ENCODE measurements at regions not wholly inside any gene's neighbourhood (a gene's known extent, or its start where the extent isn't known, plus 50 kb on each side); places are given as distances from the start of the nearest gene placed in this dataset.

DNA sequence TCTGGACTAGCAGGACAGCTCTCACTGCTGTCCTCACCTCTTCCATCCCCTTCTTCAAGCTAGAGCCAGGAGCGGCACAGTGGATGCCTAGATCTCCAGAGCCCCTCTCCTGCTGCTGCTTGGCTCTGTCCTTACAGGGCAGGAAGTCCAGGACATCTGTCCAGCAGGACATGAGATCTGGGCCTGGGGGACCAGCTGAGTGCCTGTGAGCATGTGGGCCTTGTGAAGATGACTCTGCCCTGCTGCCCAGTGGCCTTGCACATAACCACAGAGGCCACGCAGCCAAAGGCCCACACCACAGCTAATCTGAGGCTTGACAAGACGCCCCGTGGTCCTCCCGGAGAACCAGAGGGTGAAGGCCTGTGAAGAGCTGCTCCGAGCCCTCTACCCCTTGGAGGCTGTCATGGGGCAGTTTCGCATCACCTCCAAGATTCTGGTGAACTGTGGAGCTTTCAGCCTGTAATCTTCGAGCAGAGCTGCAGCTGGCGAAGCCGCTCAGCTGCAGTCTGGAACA, 516.7 kb upstream of the HS6ST1 start:
- H3K27ac ChIP-seq (ENCODE audit: low read length) = no peak overlapping the region
- H3K36me3 ChIP-seq (replicated peaks; ENCODE audit: low read depth, low read length) = no peaks in the 10 kb centered on the region
- no peak overlapping the region for H3K9ac ChIP-seq (ENCODE audit: low read length)
- TF ChIP-seq, protein P1, sequence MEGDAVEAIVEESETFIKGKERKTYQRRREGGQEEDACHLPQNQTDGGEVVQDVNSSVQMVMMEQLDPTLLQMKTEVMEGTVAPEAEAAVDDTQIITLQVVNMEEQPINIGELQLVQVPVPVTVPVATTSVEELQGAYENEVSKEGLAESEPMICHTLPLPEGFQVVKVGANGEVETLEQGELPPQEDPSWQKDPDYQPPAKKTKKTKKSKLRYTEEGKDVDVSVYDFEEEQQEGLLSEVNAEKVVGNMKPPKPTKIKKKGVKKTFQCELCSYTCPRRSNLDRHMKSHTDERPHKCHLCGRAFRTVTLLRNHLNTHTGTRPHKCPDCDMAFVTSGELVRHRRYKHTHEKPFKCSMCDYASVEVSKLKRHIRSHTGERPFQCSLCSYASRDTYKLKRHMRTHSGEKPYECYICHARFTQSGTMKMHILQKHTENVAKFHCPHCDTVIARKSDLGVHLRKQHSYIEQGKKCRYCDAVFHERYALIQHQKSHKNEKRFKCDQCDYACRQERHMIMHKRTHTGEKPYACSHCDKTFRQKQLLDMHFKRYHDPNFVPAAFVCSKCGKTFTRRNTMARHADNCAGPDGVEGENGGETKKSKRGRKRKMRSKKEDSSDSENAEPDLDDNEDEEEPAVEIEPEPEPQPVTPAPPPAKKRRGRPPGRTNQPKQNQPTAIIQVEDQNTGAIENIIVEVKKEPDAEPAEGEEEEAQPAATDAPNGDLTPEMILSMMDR (IDR thresholded peaks at IDR 0.05; ENCODE audit: low read depth, low read length) = no peak
- TF ChIP-seq EZH2phosphoT487 (IDR thresholded peaks at IDR 0.05; ENCODE audit: low read depth) = no peak
- H3K4me3 ChIP-seq (ENCODE audit: low read length) = no peak overlapping the region
- H2AFZ ChIP-seq (ENCODE audit: low read depth, low read length) = no peak overlapping the region
- no peaks in the 10 kb centered on the region for H4K20me1 ChIP-seq (ENCODE audit: insufficient read depth, low read length)
- no peaks in the 10 kb centered on the region for H3K4me1 ChIP-seq (ENCODE audit: low read length)
- no peak overlapping the region for H3K4me2 ChIP-seq (ENCODE audit: low read length)
- H3K9me3 ChIP-seq (ENCODE audit: insufficient read depth, low read length) = no peaks in the 10 kb centered on the region
- H3K79me2 ChIP-seq (ENCODE audit: low read length) = no peaks in the 10 kb centered on the region
- no peaks in the 10 kb centered on the region for H3K27me3 ChIP-seq (ENCODE audit: low read depth, low read length)

- H3K4me2 ChIP-seq (ENCODE audit: low read length) = no peak overlapping the region
- no peaks in the 10 kb centered on the region for H3K4me1 ChIP-seq (ENCODE audit: low read length)
- TF ChIP-seq, protein P1 (IDR thresholded peaks at IDR 0.05; ENCODE audit: low read depth, low read length) = no peak
- TF ChIP-seq EZH2phosphoT487 (IDR thresholded peaks at IDR 0.05; ENCODE audit: low read depth) = no peak
- H3K27ac ChIP-seq (ENCODE audit: low read length) = no peak overlapping the region
- H3K4me3 ChIP-seq (ENCODE audit: low read length) = no peak overlapping the region
- no peak overlapping the region for H3K9ac ChIP-seq (ENCODE audit: low read length)
- no peaks in the 10 kb centered on the region for H3K79me2 ChIP-seq (ENCODE audit: low read length)
- no peaks in the 10 kb centered on the region for H4K20me1 ChIP-seq (ENCODE audit: insufficient read depth, low read length)
- no peaks in the 10 kb centered on the region; the same call in 1 of the 2 replicates for H3K27me3 ChIP-seq (ENCODE audit: low read depth, low read length)
- no peak overlapping the region for H2AFZ ChIP-seq (ENCODE audit: low read depth, low read length)
- H3K9me3 ChIP-seq (ENCODE audit: insufficient read depth, low read length) = no peaks in the 10 kb centered on the region
- no peaks in the 10 kb centered on the region for H3K36me3 ChIP-seq (replicated peaks; ENCODE audit: low read depth, low read length)
Observed at GRCh38 chr2:128835974-128836373, 517.3 kb upstream of the HS6ST1 start.

DNA sequence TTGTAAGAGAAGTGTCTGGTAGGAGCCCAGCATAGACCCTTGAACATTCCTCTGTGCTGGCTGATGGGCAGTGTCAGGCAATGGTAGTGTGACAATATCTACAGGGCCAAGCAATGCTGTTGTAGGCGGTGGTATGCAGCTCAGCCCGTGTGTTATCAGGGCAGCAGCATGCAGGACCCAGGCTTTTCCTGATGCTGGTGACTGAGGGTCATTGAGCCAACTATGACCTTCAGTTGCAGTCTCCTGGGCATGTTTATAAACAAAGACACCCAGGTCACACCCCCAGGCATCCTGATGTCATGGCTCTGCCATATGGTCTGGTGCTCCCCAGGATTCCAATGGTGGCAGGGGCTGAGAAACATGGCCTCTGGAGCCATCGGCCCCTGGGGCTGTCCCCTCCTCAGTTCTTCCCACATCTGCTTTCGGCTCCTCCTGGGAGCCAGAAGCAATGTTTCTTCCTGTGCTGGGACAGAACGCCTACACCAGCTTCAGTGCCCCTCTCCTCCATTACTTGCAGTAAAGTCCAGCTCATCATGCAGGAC, 518.0 kb upstream of the HS6ST1 start:
- H3K9ac ChIP-seq (ENCODE audit: low read length) = no peak overlapping the region
- no peaks in the 10 kb centered on the region for H3K9me3 ChIP-seq (ENCODE audit: insufficient read depth, low read length)
- H3K36me3 ChIP-seq (replicated peaks; ENCODE audit: low read depth, low read length) = no peaks in the 10 kb centered on the region
- H2AFZ ChIP-seq (ENCODE audit: low read depth, low read length) = no peak overlapping the region
- no peaks in the 10 kb centered on the region for H3K4me1 ChIP-seq (ENCODE audit: low read length)
- no peak overlapping the region for H3K4me3 ChIP-seq (ENCODE audit: low read length)
- H3K79me2 ChIP-seq (ENCODE audit: low read length) = no peaks in the 10 kb centered on the region
- no peaks in the 10 kb centered on the region for H4K20me1 ChIP-seq (ENCODE audit: insufficient read depth, low read length)
- no peak overlapping the region for H3K4me2 ChIP-seq (ENCODE audit: low read length)
- H3K27ac ChIP-seq (ENCODE audit: low read length) = no peak overlapping the region
- no peak for TF ChIP-seq EZH2phosphoT487 (IDR thresholded peaks at IDR 0.05; ENCODE audit: low read depth)
- TF ChIP-seq, protein P1 (IDR thresholded peaks at IDR 0.05; ENCODE audit: low read depth, low read length) = no peak
- peaks cover 6% of the 10 kb centered on the region for H3K27me3 ChIP-seq (ENCODE audit: low read depth, low read length)

GRCh38 chr2:128838244-128838643, 519.6 kb upstream of the HS6ST1 start:
- no peaks in the 10 kb centered on the region for H3K4me1 ChIP-seq (ENCODE audit: low read length)
- H4K20me1 ChIP-seq (ENCODE audit: insufficient read depth, low read length) = no peaks in the 10 kb centered on the region
- no peak overlapping the region for H3K27ac ChIP-seq (ENCODE audit: low read length)
- no peaks in the 10 kb centered on the region for H3K9me3 ChIP-seq (ENCODE audit: insufficient read depth, low read length)
- no peaks in the 10 kb centered on the region for H3K36me3 ChIP-seq (replicated peaks; ENCODE audit: low read depth, low read length)
- no peak overlapping the region for H3K4me2 ChIP-seq (ENCODE audit: low read length)
- H2AFZ ChIP-seq (ENCODE audit: low read depth, low read length) = no peak overlapping the region
- no peak for TF ChIP-seq EZH2phosphoT487 (IDR thresholded peaks at IDR 0.05; ENCODE audit: low read depth)
- TF ChIP-seq, protein P1 (IDR thresholded peaks at IDR 0.05; ENCODE audit: low read depth, low read length) = no peak
- no peaks in the 10 kb centered on the region for H3K79me2 ChIP-seq (ENCODE audit: low read length)
- no peak overlapping the region for H3K4me3 ChIP-seq (ENCODE audit: low read length)
- H3K9ac ChIP-seq (ENCODE audit: low read length) = no peak overlapping the region
- peaks cover 10% of the 10 kb centered on the region for H3K27me3 ChIP-seq (ENCODE audit: low read depth, low read length)
